ENCODE measurements at regions not wholly inside any gene's neighbourhood (a gene's known extent, or its start where the extent isn't known, plus 50 kb on each side); places are given as distances from the start of the nearest gene placed in this dataset.
A peak's percentile ranks its signal among the peaks of the same experiment; 100 is the strongest.

GRCh38 chr5:68080282-68081050 lies 135.1 kb upstream of the PIK3R1 start:
- H3K4me3 ChIP-seq (replicated peaks; ENCODE audit: low read depth, low read length): no peak overlapping the region
- DNase-seq (ENCODE audit: low read depth): no peak
- no peak for TF ChIP-seq CTCF (IDR thresholded peaks at IDR 0.05; ENCODE audit: low read length, missing control alignments)

DNA sequence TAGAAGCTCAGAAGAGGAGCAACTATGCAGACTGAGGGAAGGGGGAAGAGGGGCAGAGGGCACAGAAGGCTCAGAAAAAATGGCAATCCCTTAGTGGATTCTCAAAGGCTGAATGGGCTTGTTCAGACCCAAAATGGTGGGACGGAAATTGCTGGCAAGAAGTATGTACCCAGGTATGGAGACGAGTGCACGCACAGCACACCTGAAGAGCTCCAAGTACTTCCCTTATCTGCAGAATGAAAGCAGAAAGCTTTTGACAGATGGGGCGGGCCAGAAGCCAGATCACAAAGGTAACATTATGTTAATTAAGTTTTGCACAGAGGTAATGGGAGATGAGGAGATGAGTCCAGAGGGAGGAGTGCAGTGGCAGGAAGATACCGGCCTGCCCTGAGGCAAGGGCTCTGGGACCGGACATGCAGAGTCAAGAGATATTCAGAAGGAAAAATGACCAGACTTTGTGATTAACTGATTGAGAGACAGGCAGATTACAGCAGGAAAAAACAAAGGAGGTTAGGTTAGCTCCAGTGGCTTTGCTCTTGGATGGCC lies 138.1 kb upstream of the PIK3R1 start:
- TF ChIP-seq CTCF (IDR thresholded peaks at IDR 0.05; ENCODE audit: low read length, missing control alignments): no peak
- DNase-seq (ENCODE audit: low read depth): no peak
- no peak overlapping the region for H3K4me3 ChIP-seq (replicated peaks; ENCODE audit: low read depth, low read length)

DNA sequence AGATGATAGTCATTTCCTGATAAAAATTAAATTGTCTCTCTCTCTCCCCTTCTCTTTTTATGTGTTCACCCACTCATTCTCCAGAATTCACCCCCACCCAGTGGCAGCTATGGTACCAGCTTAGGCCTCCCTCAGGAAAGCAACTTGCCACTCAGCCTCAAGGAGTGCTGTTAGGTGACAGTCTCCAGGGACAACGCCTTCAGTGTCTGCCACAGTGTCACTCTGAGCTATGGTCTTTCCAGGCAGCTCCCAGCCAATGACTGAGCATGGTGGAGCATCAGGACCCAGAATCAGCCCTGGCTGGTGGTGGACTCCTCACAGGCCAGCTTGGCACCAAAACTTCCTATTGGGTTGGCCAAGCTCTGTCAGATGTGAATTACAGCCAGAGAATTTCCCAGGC lies 140.9 kb upstream of the PIK3R1 start:
- DNase-seq (ENCODE audit: low read depth): no peak
- no peak overlapping the region for H3K4me3 ChIP-seq (replicated peaks; ENCODE audit: low read depth, low read length)
- no peak for TF ChIP-seq CTCF (IDR thresholded peaks at IDR 0.05; ENCODE audit: low read length, missing control alignments)

GRCh38 chr5:68074048-68074632 lies 141.4 kb upstream of the PIK3R1 start:
- peak; percentile 30 for DNase-seq (ENCODE audit: low read depth)
- H3K4me3 ChIP-seq (replicated peaks; ENCODE audit: low read depth, low read length): no peak overlapping the region
- TF ChIP-seq CTCF (IDR thresholded peaks at IDR 0.05; ENCODE audit: low read length, missing control alignments): no peak

- TF ChIP-seq CTCF (IDR thresholded peaks at IDR 0.05; ENCODE audit: low read length, missing control alignments): no peak
- DNase-seq (ENCODE audit: low read depth): no peak
- H3K4me3 ChIP-seq (replicated peaks; ENCODE audit: low read depth, low read length): no peak overlapping the region
These were observed 143.8 kb upstream of the PIK3R1 start for GRCh38 chr5:68071736-68072135.

DNA sequence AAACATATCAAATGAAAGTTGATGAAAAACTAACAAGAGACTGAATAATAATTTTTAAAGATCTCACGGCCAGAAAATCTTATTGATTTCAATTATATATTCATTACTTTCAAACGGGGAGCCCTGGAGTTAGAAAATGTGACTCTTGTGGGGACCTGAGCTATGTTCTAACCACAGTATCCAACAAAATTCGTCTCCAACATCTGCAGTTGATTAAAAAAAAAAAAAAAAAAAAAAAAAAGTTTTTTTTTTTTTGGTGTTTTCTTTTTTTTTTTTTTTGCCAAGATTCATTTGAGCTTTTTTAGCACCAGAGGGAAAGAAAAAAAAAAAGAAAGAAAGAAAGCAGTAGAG lies 144.3 kb upstream of the PIK3R1 start:
- no peak for DNase-seq (ENCODE audit: low read depth)
- TF ChIP-seq CTCF (IDR thresholded peaks at IDR 0.05; ENCODE audit: low read length, missing control alignments): no peak
- H3K4me3 ChIP-seq (replicated peaks; ENCODE audit: low read depth, low read length): no peak overlapping the region
